GM12891 (cell line): ENCODE measurements at regions not wholly inside any gene's neighbourhood (a gene's known extent, or its start where the extent isn't known, plus 50 kb on each side); places are given as distances from the start of the nearest gene placed in this dataset.

ENCODE experiments used
- DNase-seq: peaks from one replicate; pipeline ENCODE4 v3.0.0; 2011; ENCODE audit warnings: low spot score; ENCODE audit not compliant: insufficient read length
- FAIRE-seq: peaks from 2 replicates; lab custom pipeline; 2011; peaks lifted over from hg19 to GRCh38; lab: Jason Lieb, UNC
- PAX5 ChIP-seq: IDR thresholded peaks from 2 replicates; pipeline ENCODE4 v1.6.1; 2011; ENCODE audit warnings: low read length, moderate library complexity, mild to moderate bottlenecking; ENCODE audit not compliant: insufficient read depth, severe bottlenecking
- POLR2A ChIP-seq: IDR thresholded peaks from 2 replicates; pipeline ENCODE4 v1.6.1; 2011; ENCODE audit warnings: low read depth, low read length, control low read depth
- POLR2AphosphoS5 ChIP-seq: IDR thresholded peaks from 2 replicates; pipeline ENCODE4 v1.6.1; 2011; ENCODE audit warnings: low read depth, low read length, control low read depth
- POU2F2 ChIP-seq: IDR thresholded peaks from 2 replicates; pipeline ENCODE4 v1.6.1; 2011; ENCODE audit warnings: low read depth, mild to moderate bottlenecking, control low read depth, low read length, moderate library complexity
- SPI1 ChIP-seq: IDR thresholded peaks from 2 replicates; pipeline ENCODE4 v1.6.1; 2011; ENCODE audit warnings: low read depth, low read length, control low read depth
- TAF1 ChIP-seq: IDR thresholded peaks from 2 replicates; pipeline ENCODE4 v1.6.1; 2011; ENCODE audit warnings: low read depth, low read length, control low read depth

DNA sequence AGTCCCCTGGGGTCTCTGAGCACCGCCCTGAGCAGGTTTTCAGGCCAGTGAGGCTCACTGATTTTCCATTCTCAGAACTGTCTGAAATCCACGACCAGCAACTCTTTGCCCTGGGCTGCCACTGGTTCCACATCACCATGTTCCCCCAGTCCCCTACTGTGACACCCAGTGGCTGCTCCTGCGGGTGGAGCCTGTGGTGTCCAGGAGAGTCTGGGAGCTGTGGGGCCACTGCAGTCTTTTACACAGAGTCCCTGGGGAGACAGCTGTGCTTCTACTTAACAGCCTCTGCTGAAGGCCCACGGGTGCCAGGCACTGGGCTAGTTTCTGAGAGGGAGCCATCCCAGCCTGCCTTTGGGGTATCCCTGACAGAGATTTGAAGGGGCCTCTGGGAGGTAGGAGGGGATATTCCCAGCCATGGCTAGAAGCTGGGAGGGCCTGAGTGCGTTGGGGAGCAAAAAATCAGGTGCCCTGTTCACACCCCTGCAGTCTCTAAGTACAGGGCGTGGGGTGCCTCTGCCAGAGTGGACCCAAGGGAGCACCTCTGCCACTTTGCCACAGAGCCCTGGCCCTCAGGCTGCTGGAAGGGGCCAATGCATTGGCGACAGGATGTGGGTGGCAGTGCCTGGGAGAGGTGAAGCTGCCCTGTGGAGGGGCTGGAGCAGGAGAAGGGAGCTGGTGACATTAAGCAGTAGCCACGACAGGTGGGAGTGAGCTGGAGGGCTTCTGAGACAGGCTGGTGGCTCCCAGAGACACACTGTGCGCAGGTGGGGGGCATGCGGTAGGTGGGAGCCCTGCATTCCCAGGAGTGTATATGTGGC is 200.2 kb upstream of the ZNF536 start:
- no peak for FAIRE-seq
- TF ChIP-seq POU2F2, result no peak
- TF ChIP-seq POLR2A, result no peak
- TF ChIP-seq TAF1, result no peak
- no peak for TF ChIP-seq PAX5
- no peak for TF ChIP-seq SPI1
- TF ChIP-seq POLR2AphosphoS5, result no peak

DNA sequence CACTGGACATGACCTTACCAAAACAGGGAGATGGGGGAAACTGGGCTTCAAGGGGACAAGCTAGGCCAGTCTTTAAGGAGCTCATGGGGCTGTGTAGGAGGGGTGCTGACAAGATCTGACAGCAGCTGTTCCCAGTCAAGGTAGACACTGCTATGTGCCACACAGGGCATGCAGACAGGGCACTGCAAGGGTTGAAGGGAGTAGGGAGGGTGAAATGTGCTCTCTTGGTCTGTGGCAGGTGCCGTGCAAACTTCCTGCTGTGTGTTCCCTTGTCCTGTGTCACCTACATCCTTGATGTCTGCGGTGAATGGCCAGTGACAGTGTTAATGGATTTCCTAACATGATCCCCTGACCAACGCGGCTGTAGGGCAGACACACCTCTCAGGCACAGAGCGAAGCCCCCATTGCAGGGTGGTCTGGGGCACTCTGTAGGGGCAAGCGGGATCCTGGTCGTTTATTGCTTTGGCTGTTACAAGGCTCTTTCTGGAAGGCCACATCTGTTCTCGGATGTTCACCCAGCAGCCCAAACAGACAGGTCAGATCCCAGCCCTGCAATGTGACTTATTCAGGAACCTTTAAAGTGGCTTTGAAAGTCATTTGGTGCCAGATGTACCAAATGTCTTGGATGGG is 199.5 kb upstream of the ZNF536 start:
- TF ChIP-seq POU2F2 (no peak), TAF1 (no peak), SPI1 (no peak), POLR2AphosphoS5 (no peak), PAX5 (no peak), POLR2A (no peak)
- FAIRE-seq (no peak), DNase-seq (no peak)

More for the DNA sequence above, 200.2 kb upstream of the ZNF536 start:
- no peak for DNase-seq

DNA sequence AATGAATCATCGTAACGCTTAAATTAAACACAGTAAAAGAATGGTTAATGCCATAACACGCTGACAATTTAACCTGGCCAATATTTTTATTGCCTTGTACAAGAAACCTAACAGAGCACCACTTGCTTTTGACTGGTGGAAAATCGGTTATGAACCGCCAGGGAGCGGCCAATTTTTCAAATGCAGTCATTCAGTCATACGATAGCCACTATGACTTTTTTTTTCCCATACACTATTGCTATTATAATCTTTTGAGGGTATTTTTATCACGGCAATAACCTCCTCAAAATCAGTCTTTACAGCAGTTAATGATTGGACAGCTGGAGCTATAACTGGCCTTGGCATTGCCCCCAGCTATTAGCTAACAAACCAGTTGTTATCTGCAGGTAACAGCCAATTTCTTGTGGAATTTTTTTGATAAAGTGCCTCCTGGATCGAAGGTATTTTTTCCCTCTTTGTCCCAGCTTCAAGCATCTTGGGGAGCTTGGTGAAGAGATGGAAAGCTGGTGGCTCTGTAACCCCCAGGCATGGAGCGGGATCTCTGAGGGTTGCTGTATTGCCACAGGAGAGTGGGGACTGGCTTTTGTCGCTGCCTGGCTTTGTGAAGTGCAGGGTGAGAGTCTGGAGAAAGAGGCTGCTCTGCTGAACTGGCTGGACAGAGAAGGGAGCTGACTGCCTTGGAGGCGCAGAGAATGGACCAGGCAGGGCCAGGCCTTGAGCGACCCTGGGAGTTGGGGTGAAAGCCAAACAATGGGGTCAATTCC is 198.4 kb upstream of the ZNF536 start:
- DNase-seq (no peak), FAIRE-seq (no peak)
- no peak for TF ChIP-seq POU2F2
- TF ChIP-seq TAF1, result no peak
- TF ChIP-seq POLR2A, result no peak
- no peak for TF ChIP-seq PAX5
- no peak for TF ChIP-seq POLR2AphosphoS5
- no peak for TF ChIP-seq SPI1

DNA sequence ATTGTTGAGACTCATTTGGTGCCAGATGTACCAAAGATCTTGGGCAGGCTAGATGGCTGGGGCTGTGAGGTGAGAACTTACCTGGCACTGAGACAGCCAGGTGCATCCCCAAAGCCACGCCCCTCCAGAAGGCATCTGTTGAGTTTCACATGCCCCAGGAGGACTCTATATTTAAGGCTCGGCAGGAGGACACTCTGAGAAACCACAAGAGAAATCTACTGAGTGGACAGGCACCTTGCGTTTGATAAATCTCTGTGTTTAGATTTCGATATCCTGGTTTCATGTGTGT is 197.9 kb upstream of the ZNF536 start:
- DNase-seq (no peak), FAIRE-seq (no peak)
- no peak for TF ChIP-seq SPI1
- no peak for TF ChIP-seq PAX5
- no peak for TF ChIP-seq POLR2AphosphoS5
- TF ChIP-seq POU2F2, result no peak
- no peak for TF ChIP-seq TAF1
- no peak for TF ChIP-seq POLR2A

DNA sequence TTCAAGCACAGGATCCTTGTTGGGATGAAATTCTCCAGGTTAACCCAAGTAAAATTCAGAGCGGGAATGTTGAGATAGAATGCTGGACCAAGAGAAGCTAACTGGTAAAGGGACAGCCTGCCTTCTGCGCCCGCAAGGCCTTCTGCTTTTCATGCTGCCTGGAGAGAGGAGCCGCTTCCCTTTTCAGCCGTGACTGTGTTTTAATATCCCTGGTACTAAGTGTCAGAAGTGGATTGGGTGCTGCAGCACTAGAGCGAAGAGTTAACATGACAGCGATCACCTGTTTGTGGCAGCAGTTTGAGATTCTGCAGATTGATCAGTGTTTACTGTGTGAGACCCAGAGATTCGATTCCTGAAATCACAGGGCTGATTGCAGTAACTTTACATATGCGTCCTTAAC is 197.4 kb upstream of the ZNF536 start:
- DNase-seq, result no peak
- no peak for TF ChIP-seq POLR2AphosphoS5
- TF ChIP-seq SPI1, result no peak
- no peak for TF ChIP-seq POLR2A
- no peak for TF ChIP-seq TAF1
- TF ChIP-seq PAX5, result no peak
- no peak for TF ChIP-seq POU2F2
- FAIRE-seq, result no peak

DNA sequence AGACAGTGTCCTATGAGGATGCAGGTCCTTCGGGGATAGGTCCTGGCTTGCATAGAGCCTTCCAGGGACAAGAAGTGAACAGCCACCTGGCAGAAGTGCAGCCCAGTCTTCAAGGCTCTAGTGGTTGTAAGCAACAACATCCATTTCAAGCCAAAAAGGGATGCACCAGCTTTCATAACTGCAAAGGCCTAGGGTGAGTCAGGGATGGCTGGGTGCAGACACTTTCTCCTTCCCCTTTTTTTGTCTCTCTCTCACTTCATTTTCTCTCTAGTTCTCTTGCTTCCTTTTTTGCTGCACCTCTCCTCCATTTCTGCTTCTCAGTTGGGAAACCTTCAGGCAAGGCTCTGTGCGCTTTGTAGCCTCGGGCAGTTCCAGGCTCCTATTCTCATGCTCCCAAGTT is 196.2 kb upstream of the ZNF536 start:
- no peak for FAIRE-seq

DNA sequence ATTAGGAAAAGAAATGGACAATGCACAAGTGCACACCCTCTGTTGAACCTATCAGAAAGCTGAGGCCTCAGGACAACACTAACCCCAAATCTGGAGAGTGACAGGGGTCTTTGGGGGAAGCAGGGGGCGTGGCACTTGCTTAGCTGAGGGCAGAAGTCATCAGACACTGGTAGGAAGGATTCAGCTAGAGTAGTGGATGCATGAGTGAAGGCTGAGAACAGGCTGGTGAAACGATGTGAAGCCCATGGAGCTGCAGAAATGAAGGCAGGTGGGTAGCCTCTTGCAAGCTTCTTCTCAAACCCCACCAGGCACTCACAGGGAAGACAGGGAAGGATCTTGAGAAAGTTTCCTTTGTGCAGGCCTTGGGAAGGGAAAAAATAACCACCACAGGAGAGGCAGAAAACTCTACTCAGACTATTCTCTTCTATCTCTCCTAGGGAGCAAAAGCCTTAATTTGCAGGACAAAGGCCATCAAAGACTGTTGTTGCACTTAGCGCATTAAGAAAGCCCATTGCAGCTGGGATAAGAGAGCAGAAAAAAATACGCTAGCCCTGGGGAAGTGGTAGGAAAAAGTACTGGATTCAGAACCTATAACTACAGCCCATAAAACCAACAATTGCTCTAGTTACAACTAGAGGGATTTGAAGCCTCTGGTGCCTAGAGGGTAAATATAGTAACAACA is 193.3 kb upstream of the ZNF536 start:
- TF ChIP-seq PAX5, result no peak
- no peak for TF ChIP-seq SPI1
- TF ChIP-seq POLR2A, result no peak
- no peak for TF ChIP-seq POU2F2
- no peak for FAIRE-seq
- no peak for DNase-seq

More for the DNA sequence above, 196.2 kb upstream of the ZNF536 start:
- TF ChIP-seq PAX5, result no peak
- no peak for TF ChIP-seq POU2F2
- no peak for DNase-seq

DNA sequence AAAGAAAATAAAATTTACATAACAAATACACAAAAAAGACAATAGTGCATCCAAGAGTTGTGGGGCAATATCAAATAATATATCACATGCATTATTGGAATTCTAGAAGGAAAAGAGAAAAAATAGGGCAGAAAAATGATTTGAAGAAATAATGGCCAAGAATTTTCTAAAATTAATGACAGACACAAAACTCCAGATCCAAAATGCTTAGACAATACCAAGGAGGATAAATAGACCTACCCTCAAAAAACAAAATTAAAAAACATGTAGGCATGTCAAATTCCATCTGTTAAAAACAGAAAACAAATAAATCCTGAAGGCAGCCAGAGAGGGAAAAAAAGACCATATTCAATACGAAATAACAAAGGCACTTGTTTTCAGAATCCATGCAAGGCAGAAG is 191.5 kb upstream of the ZNF536 start:
- DNase-seq, result no peak
- no peak for FAIRE-seq
- TF ChIP-seq TAF1, result no peak
- no peak for TF ChIP-seq SPI1
- TF ChIP-seq POLR2AphosphoS5, result no peak
- TF ChIP-seq POLR2A, result no peak
- TF ChIP-seq POU2F2, result no peak
- TF ChIP-seq PAX5, result no peak

DNA sequence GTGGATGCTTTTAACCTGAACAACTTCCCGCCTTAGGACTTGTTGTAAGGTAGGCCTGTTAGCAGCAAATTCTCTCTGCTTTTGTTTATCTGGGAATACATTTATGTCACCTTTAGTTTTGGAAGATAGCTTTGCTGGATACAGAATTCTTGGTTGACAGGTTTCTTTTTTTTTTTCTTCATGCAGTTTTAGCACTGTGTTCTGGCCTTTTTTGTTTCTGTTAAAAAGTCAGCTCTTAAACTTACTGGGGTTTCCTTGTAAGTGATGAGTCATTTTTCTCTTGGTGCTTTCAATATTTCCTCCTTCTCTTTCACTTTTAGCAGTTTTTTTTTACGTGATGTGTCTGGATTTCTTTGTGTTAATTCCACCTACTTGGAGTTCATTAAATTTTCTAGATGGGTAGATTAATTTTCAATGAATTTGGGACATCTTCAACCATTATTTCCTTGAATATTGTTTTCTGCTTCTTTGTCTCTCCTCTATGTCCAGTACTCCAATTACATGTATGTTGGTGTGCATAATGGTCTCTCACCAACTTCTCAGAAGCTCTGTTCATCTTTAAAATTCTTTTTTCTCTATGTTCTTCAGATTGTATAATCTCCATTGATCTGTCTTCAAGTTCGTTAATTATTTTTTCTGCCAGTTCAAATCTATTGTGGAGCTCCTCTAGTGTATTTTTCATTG is 188.2 kb upstream of the ZNF536 start:
- DNase-seq (no peak), FAIRE-seq (no peak)
- TF ChIP-seq TAF1, result no peak
- TF ChIP-seq SPI1, result no peak
- no peak for TF ChIP-seq POLR2A
- no peak for TF ChIP-seq POLR2AphosphoS5
- TF ChIP-seq PAX5, result no peak
- no peak for TF ChIP-seq POU2F2

DNA sequence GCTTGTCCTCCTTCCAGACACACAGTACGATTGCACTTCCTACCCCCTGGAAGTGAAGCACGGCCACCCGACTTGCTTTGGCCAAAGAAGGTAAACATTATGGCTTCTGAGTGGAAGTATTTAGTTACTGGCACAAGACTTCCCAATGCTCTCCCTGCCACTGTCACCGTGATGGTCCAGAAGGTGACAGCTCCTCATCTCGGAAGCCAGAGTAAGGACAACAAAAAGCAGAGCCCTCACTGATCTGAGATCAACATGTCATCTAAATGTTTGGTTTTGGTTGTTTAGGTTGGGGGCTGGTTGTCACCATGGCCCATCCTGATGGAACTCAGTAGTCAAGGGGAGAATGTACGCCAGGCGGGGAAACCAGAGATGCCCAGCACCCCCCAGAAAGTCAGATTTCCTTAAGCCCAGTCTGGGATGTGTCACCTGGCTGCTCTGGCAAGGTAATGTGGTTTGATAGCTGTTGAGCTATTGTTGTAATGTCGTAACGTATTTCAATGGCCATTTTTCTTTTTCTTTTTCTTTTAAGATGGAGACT is 170.1 kb upstream of the ZNF536 start:
- no peak for TF ChIP-seq POU2F2
- FAIRE-seq, result no peak
- no peak for DNase-seq
